ENCODE measurements at regions not wholly inside any gene's neighbourhood (a gene's known extent, or its start where the extent isn't known, plus 50 kb on each side); places are given as distances from the start of the nearest gene placed in this dataset.
"Not testable (repeated sequence)": the region's sequence is repeated elsewhere in the genome, so short reads cannot be mapped to it uniquely, and the experiment has no call there.

GRCh38 chr5:34329611-34330108 is 286.6 kb upstream of the C1QTNF3 start:
- not testable (repeated sequence) for DNase-seq

- not testable (repeated sequence) for DNase-seq
Measured at GRCh38 chr5:34331928-34332454, 289.0 kb upstream of the C1QTNF3 start.

- not testable (repeated sequence) for DNase-seq
Measured at GRCh38 chr5:34339408-34340001, 296.5 kb upstream of the C1QTNF3 start.

- not testable (repeated sequence) for DNase-seq
Measured at GRCh38 chr5:34354440-34354839, 301.7 kb upstream of the RAI14 start.

GRCh38 chr5:34371417-34371816 is 284.7 kb upstream of the RAI14 start:
- DNase-seq: not testable (repeated sequence)

GRCh38 chr5:34371817-34372216 is 284.3 kb upstream of the RAI14 start:
- not testable (repeated sequence) for DNase-seq

- not testable (repeated sequence) for DNase-seq
Measured at GRCh38 chr5:34372739-34373138, 283.4 kb upstream of the RAI14 start.

- not testable (repeated sequence) for DNase-seq
Measured at GRCh38 chr5:34377651-34378050, 278.5 kb upstream of the RAI14 start.

- not testable (repeated sequence) for DNase-seq
Measured at GRCh38 chr5:34378498-34378897, 277.6 kb upstream of the RAI14 start.

- not testable (repeated sequence) for DNase-seq
Measured at GRCh38 chr5:34388754-34389153, 267.4 kb upstream of the RAI14 start.

- no peak for DNase-seq
Measured at GRCh38 chr5:34409373-34409772, 246.8 kb upstream of the RAI14 start.

GRCh38 chr5:34410411-34411139 is 245.6 kb upstream of the RAI14 start:
- DNase-seq: no peak

- no peak for DNase-seq
Measured at GRCh38 chr5:34411470-34412346, 244.4 kb upstream of the RAI14 start.

- no peak for DNase-seq
Measured at GRCh38 chr5:34412736-34413135, 243.4 kb upstream of the RAI14 start.

- DNase-seq: no peak
Measured at GRCh38 chr5:34415559-34416198, 240.4 kb upstream of the RAI14 start.

- DNase-seq: no peak
Measured at GRCh38 chr5:34416501-34417008, 239.6 kb upstream of the RAI14 start.

- DNase-seq: not testable (repeated sequence)
Measured at GRCh38 chr5:34420191-34420590, 235.9 kb upstream of the RAI14 start.

GRCh38 chr5:34436761-34437501 is 219.2 kb upstream of the RAI14 start:
- DNase-seq: no peak

- DNase-seq: no peak
Measured at GRCh38 chr5:34439601-34440000, 216.5 kb upstream of the RAI14 start.

GRCh38 chr5:34441767-34442166 is 214.4 kb upstream of the RAI14 start:
- not testable (repeated sequence) for DNase-seq

GRCh38 chr5:34447424-34447823 is 208.7 kb upstream of the RAI14 start:
- no peak for DNase-seq

- no peak for DNase-seq
Measured at GRCh38 chr5:34449639-34450038, 206.5 kb upstream of the RAI14 start.
